Left ventricle myocardium inferior (tissue), 1 donor: ENCODE measurements at regions not wholly inside any gene's neighbourhood (a gene's known extent, or its start where the extent isn't known, plus 50 kb on each side); places are given as distances from the start of the nearest gene placed in this dataset.
"Not testable (repeated sequence)": the region's sequence is repeated elsewhere in the genome, so short reads cannot be mapped to it uniquely, and the experiment has no call there.

Experiments
- DNase-seq: peaks from one replicate; pipeline ENCODE4 v3.0.0-alpha.2; 2020
- H3K27ac ChIP-seq: fragments of 200-600 bp; replicated peaks from 2 replicates; pipeline ENCODE4 v1.8.0; 2021
- H3K27me3 ChIP-seq: fragments of 200-600 bp; 2 replicates; pipeline ENCODE4 v1.8.0; 2021; ENCODE audit warnings: low read depth
- H3K36me3 ChIP-seq: fragments of 200-600 bp; 2 replicates; pipeline ENCODE4 v1.8.0; 2021
- H3K4me1 ChIP-seq: fragments of 200-600 bp; 2 replicates; pipeline ENCODE4 v1.8.0; 2021
- H3K4me3 ChIP-seq: fragments of 200-600 bp; 2 replicates; pipeline ENCODE4 v1.8.0; 2021; ENCODE audit warnings: mild to moderate bottlenecking, moderate library complexity
- H3K9me3 ChIP-seq: fragments of 200-600 bp; replicated peaks from 2 replicates; pipeline ENCODE4 v1.8.0; 2021
- CTCF ChIP-seq: fragments of 200-600 bp; IDR thresholded peaks from 2 replicates; pipeline ENCODE4 v1.8.0; 2021; ENCODE audit warnings: antibody characterized with exemption, mild to moderate bottlenecking, borderline replicate concordance
- intact Hi-C: fragments of 100-400 bp; cut with micrococcal nuclease; formaldehyde crosslinking; loops from one replicate; pipeline ENCODE4 v1.11.0; 2022
- donor health status: DM: no; HTN: yes; CAD: no; lungs with severe emphysema.

- H3K4me1 ChIP-seq: no peaks in the 10 kb centered on the region
- H3K27ac ChIP-seq: peak overlapping the region; percentile 62
- no peak for TF ChIP-seq CTCF
- peak overlapping the region; percentile 54 for H3K4me3 ChIP-seq
- no peaks in the 10 kb centered on the region for H3K27me3 ChIP-seq
- H3K9me3 ChIP-seq: no peaks in the 10 kb centered on the region
- DNase-seq: peak; percentile 42
- no peaks in the 10 kb centered on the region for H3K36me3 ChIP-seq
- intact Hi-C loops: no loop called here
Measured at GRCh38 chr5:20972419-20972925, 984.5 kb upstream of the CDH18 start.

DNA sequence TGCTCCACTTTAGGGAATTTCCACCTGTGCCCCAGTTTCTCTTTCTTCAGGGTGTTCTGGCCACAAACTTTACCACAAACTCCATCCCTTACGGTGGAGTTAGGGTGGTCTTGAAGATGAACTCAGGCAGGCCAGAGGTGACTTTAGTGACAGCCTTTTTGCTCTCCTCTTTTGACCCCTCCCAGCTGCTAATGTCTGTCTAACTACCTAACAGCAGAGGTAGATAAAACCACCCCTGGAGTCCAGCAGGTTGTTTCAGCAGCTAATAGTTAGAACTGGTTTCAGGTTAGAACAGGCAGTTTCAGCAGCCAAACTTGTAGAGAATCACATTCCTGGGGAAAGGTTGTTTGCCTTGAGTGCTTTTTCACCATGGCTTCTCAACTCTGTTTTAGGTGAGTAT is 971.3 kb upstream of the CDH18 start:
- no peak overlapping the region for H3K4me3 ChIP-seq
- intact Hi-C loops: no loop called here
- no peak for DNase-seq

DNA sequence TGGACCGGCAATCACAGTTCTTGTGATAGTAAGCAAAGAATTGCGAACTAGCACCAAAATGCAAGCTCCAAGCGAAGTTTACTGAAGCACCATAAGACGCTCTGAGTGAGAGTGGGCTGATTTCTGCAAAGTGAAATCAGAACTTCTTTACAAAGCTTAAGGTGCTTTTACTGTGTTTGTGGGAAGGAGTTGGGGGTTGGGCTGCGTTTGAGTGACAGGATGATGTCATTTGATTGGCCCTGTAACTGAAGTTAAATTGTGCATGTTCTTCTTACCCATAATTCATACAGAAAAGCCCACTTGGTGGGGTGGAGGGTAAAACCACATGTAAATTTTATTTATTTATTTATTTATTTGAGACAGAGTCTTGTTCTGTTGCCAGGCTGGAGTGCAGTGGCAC is 970.6 kb upstream of the CDH18 start:
- DNase-seq: no peak
- Histone ChIP-seq H3K4me3 (no peak overlapping the region), H3K9me3 (peaks cover 18% of the 10 kb centered on the region), H3K27me3 (no peaks in the 10 kb centered on the region), H3K4me1 (no peaks in the 10 kb centered on the region), H3K27ac (no peak overlapping the region), H3K36me3 (no peaks in the 10 kb centered on the region)
- intact Hi-C loops: no loop called here
- TF ChIP-seq CTCF: no peak

More for the DNA sequence above, 971.3 kb upstream of the CDH18 start:
- TF ChIP-seq CTCF: no peak
- H3K27me3 ChIP-seq: no peaks in the 10 kb centered on the region
- no peak overlapping the region for H3K27ac ChIP-seq
- no peaks in the 10 kb centered on the region for H3K36me3 ChIP-seq
- H3K9me3 ChIP-seq: peaks cover 18% of the 10 kb centered on the region
- no peaks in the 10 kb centered on the region for H3K4me1 ChIP-seq

GRCh38 chr5:20956134-20956533 is 968.1 kb upstream of the CDH18 start:
- H3K27ac ChIP-seq: no peak overlapping the region
- no peaks in the 10 kb centered on the region for H3K27me3 ChIP-seq
- intact Hi-C loops: no loop called here
- H3K9me3 ChIP-seq: peaks cover 18% of the 10 kb centered on the region
- no peak for DNase-seq
- H3K4me1 ChIP-seq: no peaks in the 10 kb centered on the region
- no peak overlapping the region for H3K4me3 ChIP-seq
- no peaks in the 10 kb centered on the region for H3K36me3 ChIP-seq
- no peak for TF ChIP-seq CTCF

- H3K36me3 ChIP-seq: no peaks in the 10 kb centered on the region
- intact Hi-C loops: no loop called here
- no peak overlapping the region for H3K27ac ChIP-seq
- no peak for TF ChIP-seq CTCF
- no peak for DNase-seq
- no peaks in the 10 kb centered on the region for H3K27me3 ChIP-seq
- H3K9me3 ChIP-seq: peaks cover 11% of the 10 kb centered on the region
- H3K4me3 ChIP-seq: no peak overlapping the region
- no peaks in the 10 kb centered on the region for H3K4me1 ChIP-seq
Measured at GRCh38 chr5:20949636-20950035, 961.6 kb upstream of the CDH18 start.

- intact Hi-C loops, H3K4me1 ChIP-seq, DNase-seq, H3K27ac ChIP-seq, H3K9me3 ChIP-seq, H3K4me3 ChIP-seq, H3K27me3 ChIP-seq, H3K36me3 ChIP-seq: not testable (repeated sequence)
Measured at GRCh38 chr5:20943183-20943971, 955.4 kb upstream of the CDH18 start.

DNA sequence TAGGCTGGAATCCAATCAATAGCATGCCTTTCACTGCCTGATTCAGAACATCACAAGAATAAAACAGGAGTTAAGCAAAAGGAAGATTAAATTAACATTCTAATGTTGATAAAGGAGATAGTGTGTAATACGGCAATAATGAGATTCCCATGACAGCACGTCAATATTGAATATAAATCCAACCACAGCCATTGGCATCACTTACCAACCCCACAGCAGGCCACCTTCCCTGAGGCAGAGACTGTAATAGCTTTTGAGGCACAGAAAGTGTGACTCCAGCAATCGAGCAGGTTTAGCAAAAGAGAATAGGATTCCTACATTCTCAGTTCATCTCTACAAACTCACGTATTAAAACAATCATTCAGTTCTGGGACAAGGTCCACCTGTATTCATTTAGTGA is 954.6 kb upstream of the CDH18 start:
- intact Hi-C loops, H3K36me3 ChIP-seq, H3K9me3 ChIP-seq, H3K27ac ChIP-seq, H3K4me1 ChIP-seq, H3K27me3 ChIP-seq, H3K4me3 ChIP-seq, DNase-seq: not testable (repeated sequence)

GRCh38 chr5:20940786-20941185 is 952.8 kb upstream of the CDH18 start:
- DNase-seq, H3K4me3 ChIP-seq, intact Hi-C loops, H3K4me1 ChIP-seq, H3K27me3 ChIP-seq, H3K36me3 ChIP-seq, H3K9me3 ChIP-seq, H3K27ac ChIP-seq: not testable (repeated sequence)

DNA sequence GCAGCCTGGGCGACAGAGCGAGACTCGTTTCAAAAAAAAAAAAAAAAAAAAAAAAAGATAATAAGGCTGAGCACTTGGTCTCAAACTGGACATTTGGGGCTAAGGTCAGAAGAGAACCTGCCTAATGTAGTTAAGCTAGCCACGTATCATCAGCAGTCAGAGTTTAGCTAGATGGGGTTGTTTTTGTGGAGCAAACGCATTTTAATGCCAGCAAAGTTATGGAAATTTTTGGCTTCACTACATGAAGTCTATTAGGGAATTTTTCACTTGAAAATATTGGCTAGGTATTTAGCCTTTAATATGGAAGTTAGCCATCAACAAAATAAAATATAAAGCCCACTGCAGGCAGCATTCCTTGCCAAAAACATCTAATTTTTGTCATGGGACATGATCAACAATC is 902.9 kb upstream of the CDH18 start:
- H3K9me3 ChIP-seq: peaks cover 14% of the 10 kb centered on the region
- H3K4me1 ChIP-seq, DNase-seq, H3K4me3 ChIP-seq, intact Hi-C loops, H3K27ac ChIP-seq, H3K36me3 ChIP-seq, H3K27me3 ChIP-seq: not testable (repeated sequence)
